Ectodermal cell (in vitro differentiated cells): ENCODE measurements at regions not wholly inside any gene's neighbourhood (a gene's known extent, or its start where the extent isn't known, plus 50 kb on each side); places are given as distances from the start of the nearest gene placed in this dataset.

Experiments
- H3K27ac ChIP-seq: 2 replicates; pipeline ENCODE4 v1.7.0; 2013; ENCODE audit warnings: mild to moderate bottlenecking, low read depth, low read length; ENCODE audit not compliant: insufficient read depth, poor library complexity, severe bottlenecking
- H3K27me3 ChIP-seq: 2 replicates; pipeline ENCODE4 v1.7.0; 2013; ENCODE audit warnings: mild to moderate bottlenecking, low read length; ENCODE audit not compliant: insufficient read depth, control insufficient read depth, poor library complexity, severe bottlenecking
- H3K36me3 ChIP-seq: one replicate; pipeline ENCODE4 v1.7.0; 2013; ENCODE audit warnings: low read length; ENCODE audit not compliant: control insufficient read depth, insufficient read depth
- H3K4me1 ChIP-seq: one replicate; pipeline ENCODE4 v1.7.0; 2013; ENCODE audit warnings: low read length; ENCODE audit not compliant: control insufficient read depth, insufficient read depth
- H3K4me3 ChIP-seq: 2 replicates; pipeline ENCODE4 v1.7.0; 2013; ENCODE audit warnings: low read depth, low read length, control low read depth; ENCODE audit not compliant: insufficient read depth
- H3K9me3 ChIP-seq: 2 replicates; pipeline ENCODE4 v1.7.0; 2013; ENCODE audit warnings: mild to moderate bottlenecking, low read length, moderate library complexity; ENCODE audit not compliant: control insufficient read depth
- WGBS, 2 experiments: methylation state at CpG; one replicate each; pipeline ENCODE4 v1.1.7; 2013; ENCODE audit warnings: missing lambda C conversion rate in 2 of 2; 5-methylcytosine and 5-hydroxymethylcytosine counted together

DNA sequence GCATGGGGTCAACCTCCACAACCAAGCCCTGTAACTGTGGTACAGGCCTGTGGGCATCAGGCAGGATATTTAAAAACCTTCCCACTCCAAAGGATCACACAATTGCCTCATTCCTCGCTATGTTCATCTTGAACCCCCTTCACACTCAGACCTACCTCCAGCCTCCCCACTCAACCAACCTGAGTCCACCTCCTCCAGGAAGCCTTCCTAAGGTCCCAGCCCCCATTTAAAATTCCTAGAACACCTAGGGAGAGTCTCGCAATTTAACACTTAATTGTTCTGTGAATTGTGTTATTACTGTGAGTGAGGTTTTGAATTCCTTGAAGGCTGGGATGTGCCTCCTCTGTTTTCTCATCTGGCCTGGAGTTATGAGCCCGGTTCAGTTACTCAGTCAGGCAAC is 93.1 kb upstream of the SMNDC1 start:
- Histone ChIP-seq H3K27me3 (no peaks in the 10 kb centered on the region), H3K27ac (no peak overlapping the region), H3K4me3 (no peak overlapping the region), H3K4me1 (peaks cover 17% of the 10 kb centered on the region), H3K36me3 (no peaks in the 10 kb centered on the region), H3K9me3 (no peaks in the 10 kb centered on the region)
- 89 to 92% methylated on average over 3 of the region's 3 CpGs for WGBS, 2 experiments

DNA sequence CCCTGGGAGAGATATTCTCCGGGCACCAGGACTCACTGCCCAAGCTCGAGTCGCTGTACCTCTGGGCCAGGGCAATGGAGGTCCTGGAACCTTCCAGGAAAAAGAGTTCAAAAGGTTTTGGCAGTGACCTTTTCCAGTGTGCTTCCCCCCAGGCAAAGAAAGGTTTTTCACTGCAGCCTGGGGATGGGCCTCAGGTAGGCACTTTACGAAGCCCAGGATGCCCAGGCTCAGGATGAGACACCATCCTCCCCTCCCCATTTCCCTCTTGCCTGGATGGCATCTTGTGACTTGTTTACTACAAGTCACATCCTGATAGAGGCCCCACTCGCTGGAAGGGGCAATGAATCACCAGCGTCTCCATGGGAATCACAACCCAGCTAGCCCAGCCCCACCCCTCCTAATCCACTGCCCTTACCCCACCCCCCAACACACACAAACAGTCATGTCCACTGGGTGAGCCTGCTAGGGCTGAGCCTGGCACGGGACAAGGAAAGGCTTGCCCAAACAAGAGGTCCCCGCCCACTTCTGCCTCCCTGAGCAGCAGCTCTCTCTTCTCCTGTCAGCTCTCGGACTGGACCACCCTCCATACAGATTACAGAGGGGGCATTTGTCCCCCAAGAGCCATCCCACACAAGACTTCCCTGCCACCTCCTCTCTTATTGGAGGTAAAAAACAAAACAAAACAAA is 93.8 kb upstream of the SMNDC1 start:
- Histone ChIP-seq H3K9me3 (no peaks in the 10 kb centered on the region), H3K4me3 (no peak overlapping the region), H3K36me3 (no peaks in the 10 kb centered on the region), H3K27me3 (no peaks in the 10 kb centered on the region), H3K27ac (no peak overlapping the region), H3K4me1 (peaks cover 10% of the 10 kb centered on the region)
- 68 to 73% methylated on average over 9 of the region's 9 CpGs for WGBS, 2 experiments

DNA sequence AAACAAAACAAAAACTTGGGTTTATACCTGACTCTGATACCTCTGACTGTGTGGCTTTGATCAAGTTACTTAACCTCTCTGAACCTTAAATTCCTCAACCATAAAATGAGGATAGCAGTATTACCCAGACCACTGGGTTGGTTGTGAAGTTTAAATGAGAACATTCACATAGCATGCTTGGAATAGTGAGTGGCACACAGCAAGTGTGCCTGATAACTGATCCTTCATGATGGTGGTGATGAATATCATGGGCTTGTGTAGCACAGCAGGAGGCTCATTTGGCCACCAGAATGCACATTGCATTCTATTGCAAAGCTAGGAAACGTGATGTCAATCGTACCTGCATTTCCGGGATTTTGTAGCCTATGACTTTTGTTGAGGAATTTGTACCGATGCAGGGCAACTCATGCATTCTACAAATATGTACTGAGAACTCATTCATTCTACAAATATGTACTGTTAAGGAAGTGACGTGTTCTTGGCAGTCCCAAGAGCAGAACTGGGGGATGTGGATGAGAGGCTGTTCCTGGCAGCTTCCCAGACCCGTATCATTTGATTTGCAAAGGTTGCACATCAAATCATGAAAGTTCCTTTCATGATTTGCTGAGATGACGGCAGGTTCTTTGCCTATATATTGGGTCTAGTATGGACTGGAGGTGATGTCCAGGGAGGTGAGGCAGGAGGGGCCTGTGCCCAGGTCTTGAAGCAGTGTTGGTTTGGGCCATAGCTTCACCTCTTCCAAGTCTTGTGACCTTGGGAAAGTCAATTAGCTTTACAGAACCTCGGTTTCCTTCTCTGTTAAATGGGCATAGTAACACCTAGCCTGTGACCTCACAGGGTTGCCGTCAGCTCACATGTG is 94.6 kb upstream of the SMNDC1 start:
- H3K9me3 ChIP-seq: no peaks in the 10 kb centered on the region
- no peaks in the 10 kb centered on the region for H3K36me3 ChIP-seq
- H3K27ac ChIP-seq: no peak overlapping the region
- H3K27me3 ChIP-seq: no peaks in the 10 kb centered on the region
- peaks cover 8% of the 10 kb centered on the region for H3K4me1 ChIP-seq
- 93% methylated on average over 9 of the region's 9 CpGs for WGBS, 2 experiments
- no peak overlapping the region for H3K4me3 ChIP-seq

DNA sequence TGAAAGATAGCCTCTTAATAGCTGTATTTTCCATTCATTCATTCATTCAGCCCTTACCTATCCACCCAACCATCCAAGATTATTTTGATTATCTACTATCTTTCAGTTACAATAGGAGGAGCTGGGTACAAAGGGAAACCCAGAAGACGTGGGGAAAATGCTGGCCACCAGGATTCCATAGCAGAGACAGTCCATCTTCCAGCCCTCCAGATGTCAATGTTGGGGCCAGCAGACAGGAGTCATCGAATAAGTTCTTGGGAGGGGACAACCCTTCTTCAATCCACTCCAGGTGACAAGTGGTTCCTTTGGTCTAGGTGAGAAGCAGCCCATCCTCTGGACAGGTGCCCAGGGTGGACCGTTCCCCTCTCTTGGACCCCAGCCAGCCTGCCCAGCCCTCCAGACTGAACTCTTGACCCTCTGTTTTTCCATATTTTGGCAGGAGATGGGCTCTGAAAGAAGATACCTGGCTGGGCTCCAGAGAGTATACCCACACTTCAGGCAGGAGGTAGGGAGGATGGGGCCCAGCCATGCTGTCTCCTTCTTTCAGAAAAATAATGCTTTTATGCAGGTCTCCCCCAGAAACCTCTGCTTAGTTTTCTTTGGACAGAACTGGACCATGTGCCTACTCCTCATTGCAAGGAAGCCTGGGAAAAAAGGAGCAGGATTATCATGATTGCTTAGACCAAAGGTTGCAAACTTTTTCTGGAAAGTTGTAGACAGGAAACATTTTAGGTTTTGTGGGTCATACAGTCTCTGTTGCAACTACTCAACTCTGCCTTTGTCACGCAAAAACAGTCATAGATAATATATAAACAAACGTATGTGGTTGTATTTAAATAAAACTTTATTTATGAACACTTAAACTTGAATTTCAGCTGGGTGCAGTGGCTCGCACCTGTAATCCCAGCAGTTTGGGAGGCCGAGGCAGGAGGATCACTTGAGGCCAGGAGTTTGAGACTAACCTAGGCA is 95.5 kb upstream of the SMNDC1 start:
- Histone ChIP-seq H3K9me3 (no peaks in the 10 kb centered on the region), H3K27me3 (no peaks in the 10 kb centered on the region), H3K36me3 (no peaks in the 10 kb centered on the region), H3K27ac (no peak overlapping the region), H3K4me1 (peaks cover 12% of the 10 kb centered on the region), H3K4me3 (no peak overlapping the region)
- WGBS, 2 experiments: 94% methylated on average over 5 to 7 of the region's 7 CpGs

DNA sequence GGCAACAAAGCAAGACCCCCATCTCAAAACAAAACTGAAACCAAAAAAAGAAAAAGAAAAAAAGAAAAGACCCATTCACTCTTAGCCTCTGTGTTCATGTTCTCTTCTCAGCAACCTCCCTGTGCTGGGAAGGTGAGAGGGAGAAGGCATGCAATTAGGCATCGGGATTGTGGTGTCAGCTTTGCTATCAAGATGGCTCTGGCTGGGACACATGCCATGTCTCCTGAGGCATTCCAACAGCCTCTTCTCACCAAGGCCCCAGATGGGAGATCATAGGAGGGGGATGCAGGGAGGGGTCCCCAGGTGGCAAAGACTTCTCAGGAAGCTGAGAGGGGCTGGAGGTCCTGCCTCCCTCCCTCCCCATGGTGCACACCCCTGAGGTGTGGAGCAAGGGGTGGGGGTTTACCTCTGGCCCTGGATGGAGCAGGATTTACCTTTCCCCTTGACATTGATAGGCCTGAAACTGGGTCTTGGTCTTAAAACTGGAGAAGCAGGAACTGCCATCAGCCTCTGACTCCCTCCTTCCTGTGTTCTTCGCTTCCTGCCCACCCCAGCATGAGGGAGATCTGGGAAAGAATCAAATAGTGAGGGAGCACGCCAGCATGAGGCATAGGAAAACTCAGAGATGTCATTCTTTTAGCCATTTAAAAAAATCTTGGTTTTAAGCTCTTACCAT is 96.2 kb upstream of the DUSP5 start:
- no peak overlapping the region for H3K4me3 ChIP-seq
- H3K27ac ChIP-seq: no peak overlapping the region
- no peaks in the 10 kb centered on the region for H3K9me3 ChIP-seq
- WGBS, 2 experiments: 87 to 91% methylated on average over 3 of the region's 3 CpGs
- peaks cover 12% of the 10 kb centered on the region for H3K4me1 ChIP-seq
- no peaks in the 10 kb centered on the region for H3K27me3 ChIP-seq
- no peaks in the 10 kb centered on the region for H3K36me3 ChIP-seq

DNA sequence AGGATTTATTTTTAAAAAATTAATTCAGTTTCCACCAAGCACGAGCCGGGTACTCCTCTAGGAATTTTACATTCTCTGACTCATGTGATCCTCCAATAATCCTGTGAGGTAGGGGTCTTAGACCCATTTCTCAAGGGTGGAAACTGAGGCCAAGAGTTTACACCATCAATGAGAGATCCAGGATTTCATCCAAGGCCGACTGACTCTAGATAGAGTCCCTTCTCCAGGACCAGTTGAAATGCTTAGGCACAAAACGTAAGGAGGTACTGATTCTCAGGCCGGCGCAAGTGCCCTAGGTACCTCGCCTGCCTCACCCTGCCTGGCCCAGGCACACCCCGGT is 95.7 kb upstream of the DUSP5 start:
- WGBS, 2 experiments: 94% methylated on average over 8 of the region's 8 CpGs
- H3K36me3 ChIP-seq: no peaks in the 10 kb centered on the region

DNA sequence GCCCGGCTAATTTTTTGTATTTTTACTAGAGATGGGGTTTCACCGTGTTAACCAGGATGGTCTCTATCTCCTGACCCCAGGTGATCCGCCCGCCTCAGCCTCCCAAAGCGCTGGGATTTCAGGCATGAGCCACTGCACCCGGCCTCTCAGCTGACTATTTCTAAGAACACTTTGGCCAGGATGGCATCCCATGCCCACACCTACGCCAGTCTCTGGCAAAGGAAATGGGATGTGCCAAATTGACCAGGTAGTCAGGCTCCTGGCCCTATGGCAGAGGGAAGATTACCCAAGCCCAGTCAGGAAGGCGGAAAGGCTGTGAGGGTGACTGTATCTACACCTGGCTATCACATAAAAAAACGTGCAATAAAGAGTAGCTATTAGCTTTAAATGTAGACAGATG is 94.1 kb upstream of the DUSP5 start:
- Histone ChIP-seq H3K27ac (no peak overlapping the region), H3K9me3 (no peaks in the 10 kb centered on the region), H3K27me3 (no peaks in the 10 kb centered on the region), H3K36me3 (no peaks in the 10 kb centered on the region), H3K4me1 (peaks cover 16% of the 10 kb centered on the region), H3K4me3 (no peak overlapping the region)
- 94 to 96% methylated on average over 9 of the region's 9 CpGs for WGBS, 2 experiments

More for the DNA sequence above, 95.7 kb upstream of the DUSP5 start:
- H3K4me1 ChIP-seq: peaks cover 12% of the 10 kb centered on the region
- no peaks in the 10 kb centered on the region for H3K9me3 ChIP-seq
- H3K27me3 ChIP-seq: no peaks in the 10 kb centered on the region
- H3K4me3 ChIP-seq: no peak overlapping the region
- H3K27ac ChIP-seq: no peak overlapping the region

DNA sequence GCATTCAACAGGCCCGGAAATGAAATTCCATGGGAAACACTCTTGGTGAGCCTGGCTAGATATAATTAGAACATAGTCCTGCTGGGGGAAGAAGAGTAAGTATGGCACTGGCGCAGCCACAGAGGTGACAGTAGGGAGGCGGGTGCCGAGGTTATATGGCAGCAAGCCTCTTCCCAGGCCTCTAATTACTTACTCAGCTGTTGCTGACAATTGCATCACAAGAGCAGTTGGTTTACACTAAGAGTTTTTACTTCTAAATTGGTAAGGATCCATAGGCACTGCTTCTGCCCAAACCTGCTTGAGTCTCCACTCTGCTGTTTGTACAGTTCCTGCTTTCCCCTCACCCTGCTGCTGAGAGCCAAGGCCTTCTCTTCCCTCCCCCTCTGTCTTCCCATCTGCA is 93.3 kb upstream of the DUSP5 start:
- Histone ChIP-seq H3K9me3 (no peaks in the 10 kb centered on the region), H3K27ac (no peak overlapping the region), H3K27me3 (no peaks in the 10 kb centered on the region), H3K4me1 (peaks cover 12% of the 10 kb centered on the region), H3K36me3 (no peaks in the 10 kb centered on the region), H3K4me3 (no peak overlapping the region)
- 93 to 95% methylated on average over 4 of the region's 4 CpGs for WGBS, 2 experiments

DNA sequence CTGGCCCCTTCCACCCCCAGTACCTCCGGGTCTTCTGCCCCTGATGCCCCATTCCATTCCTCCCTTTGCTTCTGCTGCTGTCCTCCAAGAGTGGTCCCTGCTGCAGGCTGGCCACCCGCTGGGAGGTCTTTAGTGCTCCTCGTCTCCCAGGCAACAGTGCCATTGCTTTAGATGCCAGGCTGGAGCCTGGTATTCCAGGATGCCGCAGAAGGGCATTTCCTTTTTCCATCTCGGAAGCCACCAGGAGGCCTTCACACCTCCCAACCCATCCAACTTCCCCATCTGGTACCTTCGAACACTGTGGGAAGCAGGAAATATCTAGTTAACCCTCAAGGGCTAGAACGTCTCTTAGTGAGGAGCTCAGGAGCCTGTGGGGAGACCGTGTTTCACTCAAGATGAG is 92.9 kb upstream of the DUSP5 start:
- no peak overlapping the region for H3K27ac ChIP-seq

More for the DNA sequence above, 92.9 kb upstream of the DUSP5 start:
- Histone ChIP-seq H3K27me3 (no peaks in the 10 kb centered on the region), H3K36me3 (no peaks in the 10 kb centered on the region), H3K4me1 (peaks cover 12% of the 10 kb centered on the region), H3K4me3 (no peak overlapping the region), H3K9me3 (no peaks in the 10 kb centered on the region)
- 87 to 91% methylated on average over 8 of the region's 8 CpGs for WGBS, 2 experiments
